AG04449 (cell line): ENCODE measurements at regions not wholly inside any gene's neighbourhood (a gene's known extent, or its start where the extent isn't known, plus 50 kb on each side); places are given as distances from the start of the nearest gene placed in this dataset.

ENCODE experiments used
- CTCF ChIA-PET: fragments of 350-600 bp; formaldehyde crosslinking; extraction: SDS; loops from one replicate; lab custom pipeline; 2021; ENCODE audit warnings: antibody characterized with exemption; lab: Yijun Ruan, JAX
- POLR2A ChIA-PET: fragments of 400-600, 350-600 bp; formaldehyde crosslinking; extraction: SDS; loops from one replicate; lab custom pipeline; 2020; ENCODE audit warnings: antibody characterized with exemption, inconsistent platforms; lab: Yijun Ruan, JAX
- DNase-seq: peaks from one replicate; pipeline ENCODE4 v3.0.0-alpha.2; 2010; ENCODE audit warnings: low read depth, low spot score
- H3K4me3 ChIP-seq: 2 replicates; pipeline ENCODE4 v1.5.1; 2011; ENCODE audit warnings: low read depth, mild to moderate bottlenecking, control low read depth, low read length
- TF ChIP-seq, protein P1 (sequence below): IDR thresholded peaks from one replicate; pipeline ENCODE4 v1.5.1; 2011; ENCODE audit warnings: mild to moderate bottlenecking, moderate library complexity, low read length, control low read depth, inconsistent platforms; ENCODE audit not compliant: insufficient read depth; ENCODE audit errors: missing control alignments

DNA sequence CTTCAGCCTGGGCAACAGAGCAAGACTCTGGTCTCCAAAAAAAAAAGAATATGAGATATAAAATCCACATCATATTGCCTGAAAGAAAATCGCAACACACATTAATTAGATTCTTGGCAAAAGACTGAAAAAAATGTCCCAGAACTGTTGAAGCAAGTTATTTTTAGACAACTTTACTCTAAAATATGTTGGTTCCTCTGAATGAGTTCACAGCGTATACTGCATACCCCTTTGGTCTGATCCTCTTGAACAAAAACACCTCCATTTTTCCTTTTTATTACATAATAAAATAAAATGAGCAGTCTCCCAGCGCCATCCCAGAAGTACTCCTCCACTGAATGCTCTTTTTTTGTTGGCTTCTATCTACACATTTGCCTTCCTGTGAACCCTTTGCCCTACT is 126.0 kb upstream of the TMEM170B start:
- DNase-seq: no peak
- TF ChIP-seq, protein P1, sequence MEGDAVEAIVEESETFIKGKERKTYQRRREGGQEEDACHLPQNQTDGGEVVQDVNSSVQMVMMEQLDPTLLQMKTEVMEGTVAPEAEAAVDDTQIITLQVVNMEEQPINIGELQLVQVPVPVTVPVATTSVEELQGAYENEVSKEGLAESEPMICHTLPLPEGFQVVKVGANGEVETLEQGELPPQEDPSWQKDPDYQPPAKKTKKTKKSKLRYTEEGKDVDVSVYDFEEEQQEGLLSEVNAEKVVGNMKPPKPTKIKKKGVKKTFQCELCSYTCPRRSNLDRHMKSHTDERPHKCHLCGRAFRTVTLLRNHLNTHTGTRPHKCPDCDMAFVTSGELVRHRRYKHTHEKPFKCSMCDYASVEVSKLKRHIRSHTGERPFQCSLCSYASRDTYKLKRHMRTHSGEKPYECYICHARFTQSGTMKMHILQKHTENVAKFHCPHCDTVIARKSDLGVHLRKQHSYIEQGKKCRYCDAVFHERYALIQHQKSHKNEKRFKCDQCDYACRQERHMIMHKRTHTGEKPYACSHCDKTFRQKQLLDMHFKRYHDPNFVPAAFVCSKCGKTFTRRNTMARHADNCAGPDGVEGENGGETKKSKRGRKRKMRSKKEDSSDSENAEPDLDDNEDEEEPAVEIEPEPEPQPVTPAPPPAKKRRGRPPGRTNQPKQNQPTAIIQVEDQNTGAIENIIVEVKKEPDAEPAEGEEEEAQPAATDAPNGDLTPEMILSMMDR: no peak
- POLR2A ChIA-PET: no interaction called here
- no peak overlapping the region for H3K4me3 ChIP-seq
- CTCF ChIA-PET: no interaction called here

DNA sequence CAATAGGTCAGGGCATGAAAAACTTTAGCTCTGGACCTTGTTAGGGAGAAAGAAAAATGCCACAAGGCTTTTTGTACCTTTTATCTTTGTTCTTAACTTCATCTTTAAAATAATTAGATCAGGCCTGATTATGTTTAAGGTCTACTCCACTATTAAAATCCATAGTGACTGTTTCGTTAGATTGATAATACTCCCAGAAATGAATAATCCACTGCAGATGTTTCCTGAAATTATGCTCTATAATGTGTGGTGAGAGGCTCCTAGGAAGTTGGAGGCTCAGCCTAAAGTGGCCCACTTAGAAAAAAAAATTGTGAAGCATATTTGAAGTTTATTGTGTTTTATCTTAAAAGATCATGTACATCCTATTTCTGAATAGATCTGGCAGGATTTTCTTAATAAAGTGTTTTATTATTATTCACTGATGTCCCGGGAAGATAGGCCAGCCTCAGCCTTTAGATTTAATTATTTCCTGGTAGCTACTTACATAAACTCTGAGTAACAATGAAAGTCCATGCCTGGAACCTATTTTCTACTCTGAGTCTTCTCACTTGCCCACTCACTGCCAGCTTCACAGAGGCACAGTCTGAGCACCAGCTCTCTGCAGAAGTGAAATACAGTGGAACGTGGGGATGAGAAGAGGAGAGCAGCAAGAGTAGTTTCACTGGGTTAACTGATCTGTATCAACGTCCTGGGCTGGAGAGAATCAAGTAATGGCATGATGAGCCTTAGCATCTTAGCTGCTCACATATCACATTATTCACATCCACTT is 126.8 kb upstream of the TMEM170B start:
- TF ChIP-seq, protein P1: no peak
- no peak overlapping the region for H3K4me3 ChIP-seq
- DNase-seq: no peak
- ChIA-PET CTCF (no interaction called here), POLR2A (interaction anchor here (0.6 kb wide), 1 partner anchor 57 kb away, joined by 3 read pairs; no protein-coding TSS in a partner anchor)

DNA sequence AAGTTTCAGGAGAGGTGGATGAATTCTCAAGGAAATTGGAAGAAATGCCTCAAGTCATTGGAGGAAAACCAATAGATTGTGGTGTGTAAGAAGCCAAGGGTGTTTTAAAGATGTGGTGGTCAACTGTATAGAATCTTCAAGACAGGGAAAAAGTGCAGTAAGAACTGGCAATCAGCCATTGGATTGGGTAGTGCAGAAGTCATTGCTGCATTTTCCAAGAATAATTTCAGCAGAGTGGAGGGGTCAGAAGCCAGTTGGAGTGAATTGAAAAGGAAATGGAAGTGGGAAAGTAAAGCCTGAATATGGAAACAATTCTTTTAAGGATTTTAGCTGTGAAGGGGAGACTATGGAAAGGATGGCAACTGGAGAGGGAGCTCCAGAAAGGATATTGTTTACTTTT is 128.2 kb upstream of the TMEM170B start:
- ChIA-PET POLR2A (no interaction called here), CTCF (interaction anchor here (0.9 kb wide), 1 partner anchor 9 kb away, joined by 3 read pairs; no protein-coding TSS in a partner anchor)
- H3K4me3 ChIP-seq: no peak overlapping the region
- no peak for DNase-seq
- TF ChIP-seq, protein P1: no peak

DNA sequence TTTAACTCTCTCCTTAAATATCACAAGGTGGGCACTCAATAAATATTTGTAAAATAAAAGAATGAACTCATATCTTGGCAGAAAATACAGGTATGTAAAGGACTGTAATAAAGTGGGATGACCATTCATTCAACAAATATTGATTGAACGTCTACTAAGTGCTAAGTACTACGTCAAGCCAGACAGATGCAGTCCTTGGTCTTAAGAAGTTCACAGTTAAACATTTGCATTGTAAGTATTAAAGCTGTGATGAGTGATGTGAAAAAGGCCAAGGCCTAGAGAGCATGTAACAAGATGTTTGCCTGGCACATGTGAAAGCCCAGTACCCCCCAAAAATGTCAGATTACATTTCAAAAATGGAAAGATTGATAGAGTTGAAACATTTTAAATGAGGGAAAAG is 130.1 kb upstream of the TMEM170B start:
- POLR2A ChIA-PET: no interaction called here
- no peak overlapping the region for H3K4me3 ChIP-seq
- DNase-seq: no peak
- CTCF ChIA-PET: no interaction called here
- TF ChIP-seq, protein P1: no peak

DNA sequence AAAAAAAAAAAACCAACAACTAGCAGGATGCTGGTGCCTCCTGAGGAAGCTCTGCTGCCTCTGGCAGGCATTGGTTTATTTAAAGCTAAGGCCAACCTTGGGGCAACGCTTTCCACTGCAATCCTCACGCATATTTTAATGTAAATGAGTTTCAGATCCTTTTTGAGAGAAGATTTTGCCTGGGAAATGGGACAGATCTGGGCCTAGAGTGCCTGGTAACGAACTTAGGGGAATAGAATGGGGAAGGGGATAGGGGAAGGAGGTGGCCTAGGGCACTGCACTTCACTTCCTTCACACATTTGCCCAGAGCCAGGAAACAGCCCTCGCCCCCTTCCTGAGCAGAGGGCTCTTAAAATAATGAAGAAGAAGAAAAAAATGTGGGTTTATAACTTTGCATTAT is 132.7 kb upstream of the TMEM170B start:
- TF ChIP-seq, protein P1: no peak
- DNase-seq: no peak
- no peak overlapping the region for H3K4me3 ChIP-seq
- CTCF ChIA-PET: no interaction called here
- POLR2A ChIA-PET: no interaction called here

DNA sequence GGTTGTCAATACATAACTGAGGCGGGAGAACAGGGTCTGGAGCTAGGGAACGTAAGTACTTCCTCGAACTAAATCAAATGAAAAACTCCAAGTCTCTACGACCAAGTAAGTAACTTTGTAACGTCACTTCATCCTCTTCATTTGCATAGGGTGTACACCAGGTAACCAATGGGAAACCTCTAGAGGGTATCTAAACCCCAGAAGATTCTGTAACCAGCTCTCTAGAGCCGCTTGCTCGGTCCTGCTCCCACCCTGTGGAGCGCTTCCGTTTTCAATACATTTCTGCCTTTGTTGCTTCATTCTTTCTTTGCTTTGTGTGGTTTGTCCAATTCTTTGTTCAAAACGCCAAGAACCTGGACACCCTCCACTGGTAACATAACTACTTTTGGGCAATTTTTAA is 133.5 kb upstream of the TMEM170B start:
- no peak for DNase-seq
- TF ChIP-seq, protein P1: no peak
- CTCF ChIA-PET: no interaction called here
- POLR2A ChIA-PET: no interaction called here
- no peak overlapping the region for H3K4me3 ChIP-seq
